Left hindlimb (tissue), 1 donor: ENCODE measurements at regions not wholly inside any gene's neighbourhood (a gene's known extent, or its start where the extent isn't known, plus 50 kb on each side); places are given as distances from the start of the nearest gene placed in this dataset.

Source experiments
- DNase-seq: peaks from one replicate; pipeline ENCODE4 v3.0.0-alpha.2; 2018

- DNase-seq: no peak
These were observed 112.4 kb upstream of the SPACA1 start for GRCh38 chr6:87935196-87935595.

GRCh38 chr6:87932361-87932760, 115.3 kb upstream of the SPACA1 start:
- no peak for DNase-seq

GRCh38 chr6:87929843-87930288, 117.8 kb upstream of the SPACA1 start:
- peak; percentile 80 for DNase-seq

- DNase-seq: no peak
These were observed 121.0 kb upstream of the SPACA1 start for GRCh38 chr6:87926687-87927086.

GRCh38 chr6:87926072-87926471, 121.6 kb upstream of the SPACA1 start:
- DNase-seq: no peak

GRCh38 chr6:87925373-87926060, 122.1 kb upstream of the SPACA1 start:
- DNase-seq: no peak

- DNase-seq: no peak
These were observed 124.1 kb upstream of the SPACA1 start for GRCh38 chr6:87923389-87924050.

GRCh38 chr6:87922947-87923330, 124.7 kb upstream of the SPACA1 start:
- DNase-seq: no peak

- no peak for DNase-seq
These were observed 125.3 kb upstream of the SPACA1 start for GRCh38 chr6:87922196-87922946.

GRCh38 chr6:87921034-87921433, 126.6 kb upstream of the SPACA1 start:
- DNase-seq: no peak

GRCh38 chr6:87920245-87920644, 127.4 kb upstream of the SPACA1 start:
- DNase-seq: no peak

GRCh38 chr6:87919416-87919815, 128.2 kb upstream of the SPACA1 start:
- no peak for DNase-seq

GRCh38 chr6:87919001-87919400, 128.6 kb upstream of the SPACA1 start:
- DNase-seq: no peak

GRCh38 chr6:87918461-87918941, 129.1 kb upstream of the SPACA1 start:
- DNase-seq: no peak

GRCh38 chr6:87917886-87918285, 129.8 kb upstream of the SPACA1 start:
- no peak for DNase-seq

- no peak for DNase-seq
These were observed 131.2 kb upstream of the SPACA1 start for GRCh38 chr6:87916446-87916845.

GRCh38 chr6:87914637-87915395, 132.8 kb upstream of the SPACA1 start:
- no peak for DNase-seq

- no peak for DNase-seq
These were observed 133.7 kb upstream of the SPACA1 start for GRCh38 chr6:87913974-87914373.

GRCh38 chr6:87912102-87912501, 135.5 kb upstream of the SPACA1 start:
- DNase-seq: no peak

- no peak for DNase-seq
These were observed 137.8 kb upstream of the SPACA1 start for GRCh38 chr6:87909849-87910248.

- no peak for DNase-seq
These were observed 138.4 kb upstream of the SPACA1 start for GRCh38 chr6:87908978-87909811.

GRCh38 chr6:87907521-87907920, 140.1 kb upstream of the SPACA1 start:
- DNase-seq: peak; percentile 42
